Upper lobe of left lung (tissue), 4 donors: ENCODE measurements at regions not wholly inside any gene's neighbourhood (a gene's known extent, or its start where the extent isn't known, plus 50 kb on each side); places are given as distances from the start of the nearest gene placed in this dataset.

Source experiments
- CTCF ChIP-seq, 6 experiments: fragments of 450-650 bp in 4 of 6; fragments of 200-600 bp in 2 of 6; sonication (generic) in 2 of 6; IDR thresholded peaks; one replicate each; pipeline ENCODE4 v1.5.1; 2016 to 2019; ENCODE audit warnings: antibody characterized with exemption in 6 of 6
- EP300 ChIP-seq, 4 donors: sonication (generic); formaldehyde crosslinking; IDR thresholded peaks; one replicate each; pipeline ENCODE4 v1.5.1; 2017; ENCODE audit warnings: antibody characterized with exemption in 4 of 4, control low read depth in 2 of 4
- POLR2A ChIP-seq, 4 donors: fragments of 450-650 bp; IDR thresholded peaks; one replicate each; pipeline ENCODE4 v1.5.1; 2016 to 2017; ENCODE audit warnings: antibody characterized with exemption in 4 of 4, mild to moderate bottlenecking in 2 of 4
- POLR2AphosphoS5 ChIP-seq, 2 donors: sonication (generic); formaldehyde crosslinking; IDR thresholded peaks; one replicate each; pipeline ENCODE4 v1.5.1; 2017; ENCODE audit warnings: antibody characterized with exemption in 2 of 2

- TF ChIP-seq POLR2A (IDR thresholded peaks at IDR 0.05) = no peak
- TF ChIP-seq CTCF (IDR thresholded peaks at IDR 0.05) = no peak
- TF ChIP-seq EP300 (IDR thresholded peaks at IDR 0.05) = no peak
- TF ChIP-seq POLR2AphosphoS5 (IDR thresholded peaks at IDR 0.05) = no peak
Measured at GRCh38 chr6:167574431-167575151, 249.7 kb downstream of the TTLL2 start.
